OCI-LY7 (cell line): ENCODE measurements at regions not wholly inside any gene's neighbourhood (a gene's known extent, or its start where the extent isn't known, plus 50 kb on each side); places are given as distances from the start of the nearest gene placed in this dataset.

Experiments used
- EZH2phosphoT487 ChIP-seq: fragments of 200-600 bp; sonication (generic); IDR thresholded peaks from 2 replicates; pipeline ENCODE4 v1.6.1; 2018; ENCODE audit warnings: low read depth, borderline replicate concordance, mild to moderate bottlenecking, mixed run types, antibody characterized with exemption, low read length, moderate library complexity, mixed read lengths
- TF ChIP-seq, protein P1 (sequence below): fragments of 200-600 bp; sonication (generic); conservative IDR thresholded peaks from 2 replicates; pipeline ENCODE4 v1.5.1; 2014; ENCODE audit warnings: mild to moderate bottlenecking, antibody characterized with exemption, low read length, moderate library complexity, mixed read lengths

DNA sequence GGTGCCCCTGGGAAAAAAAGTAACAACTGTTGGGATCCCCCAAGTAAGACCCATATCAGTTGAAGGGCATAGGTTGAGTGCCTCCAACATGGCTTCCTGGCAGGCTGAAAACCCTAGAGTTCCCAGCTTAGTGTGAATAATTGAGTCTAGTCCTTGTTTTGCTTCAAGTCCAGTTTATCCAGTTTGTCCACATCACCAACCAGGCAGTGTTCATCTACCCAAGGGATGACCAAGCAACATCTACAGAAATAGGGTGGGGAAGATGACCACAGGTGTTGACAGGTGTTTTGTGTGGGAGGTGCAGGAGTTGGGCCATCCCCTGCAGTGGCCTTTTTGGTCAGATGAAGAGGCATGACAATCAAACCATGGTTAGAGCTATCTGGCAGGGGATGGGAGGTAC, 54.3 kb upstream of the ERO1B start:
- TF ChIP-seq, protein P1, sequence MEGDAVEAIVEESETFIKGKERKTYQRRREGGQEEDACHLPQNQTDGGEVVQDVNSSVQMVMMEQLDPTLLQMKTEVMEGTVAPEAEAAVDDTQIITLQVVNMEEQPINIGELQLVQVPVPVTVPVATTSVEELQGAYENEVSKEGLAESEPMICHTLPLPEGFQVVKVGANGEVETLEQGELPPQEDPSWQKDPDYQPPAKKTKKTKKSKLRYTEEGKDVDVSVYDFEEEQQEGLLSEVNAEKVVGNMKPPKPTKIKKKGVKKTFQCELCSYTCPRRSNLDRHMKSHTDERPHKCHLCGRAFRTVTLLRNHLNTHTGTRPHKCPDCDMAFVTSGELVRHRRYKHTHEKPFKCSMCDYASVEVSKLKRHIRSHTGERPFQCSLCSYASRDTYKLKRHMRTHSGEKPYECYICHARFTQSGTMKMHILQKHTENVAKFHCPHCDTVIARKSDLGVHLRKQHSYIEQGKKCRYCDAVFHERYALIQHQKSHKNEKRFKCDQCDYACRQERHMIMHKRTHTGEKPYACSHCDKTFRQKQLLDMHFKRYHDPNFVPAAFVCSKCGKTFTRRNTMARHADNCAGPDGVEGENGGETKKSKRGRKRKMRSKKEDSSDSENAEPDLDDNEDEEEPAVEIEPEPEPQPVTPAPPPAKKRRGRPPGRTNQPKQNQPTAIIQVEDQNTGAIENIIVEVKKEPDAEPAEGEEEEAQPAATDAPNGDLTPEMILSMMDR, result no peak
- no peak for TF ChIP-seq EZH2phosphoT487
